GM12891 (cell line): ENCODE measurements at regions not wholly inside any gene's neighbourhood (a gene's known extent, or its start where the extent isn't known, plus 50 kb on each side); places are given as distances from the start of the nearest gene placed in this dataset.

Source experiments
- POLR2A ChIP-seq: IDR thresholded peaks from 2 replicates; pipeline ENCODE4 v1.6.1; 2011; ENCODE audit warnings: low read depth, low read length, control low read depth
- POLR2AphosphoS5 ChIP-seq: IDR thresholded peaks from 2 replicates; pipeline ENCODE4 v1.6.1; 2011; ENCODE audit warnings: low read depth, low read length, control low read depth
- TAF1 ChIP-seq: IDR thresholded peaks from 2 replicates; pipeline ENCODE4 v1.6.1; 2011; ENCODE audit warnings: low read depth, low read length, control low read depth

- TF ChIP-seq POLR2A (no peak), POLR2AphosphoS5 (no peak), TAF1 (no peak)
Measured at GRCh38 chr18:75728621-75729020, 301.1 kb upstream of the SMIM21 start.
